ENCODE measurements at regions not wholly inside any gene's neighbourhood (a gene's known extent, or its start where the extent isn't known, plus 50 kb on each side); places are given as distances from the start of the nearest gene placed in this dataset.
"Not testable (repeated sequence)": the region's sequence is repeated elsewhere in the genome, so short reads cannot be mapped to it uniquely, and the experiment has no call there.

- no peak for DNase-seq
These were observed 874.2 kb upstream of the CHORDC1 start for GRCh38 chr11:91097083-91097482.

- no peak for DNase-seq
These were observed 870.3 kb upstream of the CHORDC1 start for GRCh38 chr11:91093141-91093540.

- DNase-seq: no peak
These were observed 868.7 kb upstream of the CHORDC1 start for GRCh38 chr11:91091563-91091962.

- no peak for DNase-seq
These were observed 863.2 kb upstream of the CHORDC1 start for GRCh38 chr11:91086028-91086427.

GRCh38 chr11:91082255-91082654 is 859.4 kb upstream of the CHORDC1 start:
- DNase-seq: no peak

- no peak for DNase-seq
These were observed 858.7 kb upstream of the CHORDC1 start for GRCh38 chr11:91081440-91082043.

GRCh38 chr11:91078221-91078620 is 855.4 kb upstream of the CHORDC1 start:
- DNase-seq: no peak

GRCh38 chr11:91075032-91075695 is 852.3 kb upstream of the CHORDC1 start:
- DNase-seq: no peak

- DNase-seq: no peak
These were observed 844.8 kb upstream of the CHORDC1 start for GRCh38 chr11:91067666-91068065.

- DNase-seq: no peak
These were observed 843.7 kb upstream of the CHORDC1 start for GRCh38 chr11:91066456-91067047.

GRCh38 chr11:91063399-91063798 is 840.5 kb upstream of the CHORDC1 start:
- DNase-seq: not testable (repeated sequence)

GRCh38 chr11:91047882-91048281 is 825.0 kb upstream of the CHORDC1 start:
- DNase-seq: no peak

- DNase-seq: no peak
These were observed 823.4 kb upstream of the CHORDC1 start for GRCh38 chr11:91046261-91046660.

- DNase-seq: no peak
These were observed 818.8 kb upstream of the CHORDC1 start for GRCh38 chr11:91041626-91042025.

- no peak for DNase-seq
These were observed 800.9 kb upstream of the CHORDC1 start for GRCh38 chr11:91023731-91024130.

- DNase-seq: no peak
These were observed 788.7 kb upstream of the CHORDC1 start for GRCh38 chr11:91011503-91011902.

GRCh38 chr11:91005458-91005857 is 782.6 kb upstream of the CHORDC1 start:
- DNase-seq: no peak

GRCh38 chr11:90997241-90997640 is 774.4 kb upstream of the CHORDC1 start:
- DNase-seq: no peak

GRCh38 chr11:90972159-90972558 is 749.3 kb upstream of the CHORDC1 start:
- not testable (repeated sequence) for DNase-seq

GRCh38 chr11:90947930-90948329 is 725.1 kb upstream of the CHORDC1 start:
- no peak for DNase-seq

- DNase-seq: no peak
These were observed 707.4 kb upstream of the CHORDC1 start for GRCh38 chr11:90930252-90930651.

- DNase-seq: no peak
These were observed 696.5 kb upstream of the CHORDC1 start for GRCh38 chr11:90919332-90919731.

- DNase-seq: no peak
These were observed 693.9 kb upstream of the CHORDC1 start for GRCh38 chr11:90916706-90917105.

GRCh38 chr11:90913131-90913668 is 690.4 kb upstream of the CHORDC1 start:
- no peak for DNase-seq
